DOHH2 (cell line): ENCODE measurements at regions not wholly inside any gene's neighbourhood (a gene's known extent, or its start where the extent isn't known, plus 50 kb on each side); places are given as distances from the start of the nearest gene placed in this dataset.

Experiments
- CTCF ChIP-seq: fragments of 200-600 bp; sonication (generic); IDR thresholded peaks from one replicate; pipeline ENCODE4 v1.5.1; 2014; ENCODE audit warnings: antibody characterized with exemption, mild to moderate bottlenecking, low read depth, low read length; ENCODE audit not compliant: poor library complexity, severe bottlenecking
- EZH2phosphoT487 ChIP-seq: fragments of 200-600 bp; sonication (generic); IDR thresholded peaks from 2 replicates; pipeline ENCODE4 v1.6.1; 2017; ENCODE audit warnings: borderline replicate concordance, mild to moderate bottlenecking, antibody characterized with exemption, low read length, moderate library complexity, mixed read lengths

- TF ChIP-seq CTCF (no peak), EZH2phosphoT487 (no peak)
Observed at GRCh38 chr7:348480-348844, 58.5 kb downstream of the FOXL3 start.
